GM23338 (cell line): ENCODE measurements at regions not wholly inside any gene's neighbourhood (a gene's known extent, or its start where the extent isn't known, plus 50 kb on each side); places are given as distances from the start of the nearest gene placed in this dataset.

Source experiments
- ATAC-seq: fragments of 200-7000 bp; cut with Tn5 transposase; 3 replicates; pipeline ENCODE4 v1.9.1; 2020
- DNase-seq: peaks from one replicate; pipeline ENCODE4 v3.0.0-alpha.2; 2015; ENCODE audit warnings: low spot score
- H2AFZ ChIP-seq: fragments of 200-600 bp; sonication (generic); 2 replicates; pipeline ENCODE4 v1.8.0; 2016; ENCODE audit warnings: antibody characterized with exemption, mild to moderate bottlenecking, moderate library complexity
- H3F3A ChIP-seq: fragments of 200-600 bp; sonication (generic); replicated peaks from 2 replicates; pipeline ENCODE4 v1.8.0; 2017; ENCODE audit warnings: antibody characterized with exemption, mixed run types, low read depth
- H3K27ac ChIP-seq: fragments of 200-600 bp; sonication (generic); 2 replicates; pipeline ENCODE4 v1.6.1; 2016; ENCODE audit warnings: low read depth
- H3K27me3 ChIP-seq: fragments of 200-600 bp; sonication (generic); 2 replicates; pipeline ENCODE4 v1.8.0; 2016; ENCODE audit warnings: mild to moderate bottlenecking, mixed run types, moderate library complexity; ENCODE audit not compliant: insufficient read depth
- H3K36me3 ChIP-seq: fragments of 200-600 bp; sonication (generic); 2 replicates; pipeline ENCODE4 v1.8.0; 2016; ENCODE audit warnings: mild to moderate bottlenecking; ENCODE audit not compliant: insufficient read depth
- H3K4me1 ChIP-seq: fragments of 200-600 bp; sonication (generic); 2 replicates; pipeline ENCODE4 v1.8.0; 2016; ENCODE audit warnings: mild to moderate bottlenecking, moderate library complexity; ENCODE audit not compliant: insufficient read depth
- H3K4me2 ChIP-seq: fragments of 200-600 bp; sonication (generic); 2 replicates; pipeline ENCODE4 v1.7.1; 2017; ENCODE audit warnings: mixed run types
- H3K4me3 ChIP-seq: fragments of 200-600 bp; sonication (generic); 2 replicates; pipeline ENCODE4 v1.6.1; 2016; ENCODE audit warnings: mixed run types
- H3K79me2 ChIP-seq: fragments of 200-600 bp; sonication (generic); replicated peaks from 2 replicates; pipeline ENCODE4 v1.8.0; 2017; ENCODE audit warnings: mild to moderate bottlenecking; ENCODE audit not compliant: insufficient read depth
- H3K9me2 ChIP-seq: fragments of 200-600 bp; sonication (generic); 2 replicates; pipeline ENCODE4 v1.8.0; 2017; ENCODE audit not compliant: insufficient read depth
- H4K20me1 ChIP-seq: fragments of 200-600 bp; sonication (generic); replicated peaks from 2 replicates; pipeline ENCODE4 v1.8.0; 2017; ENCODE audit warnings: mild to moderate bottlenecking; ENCODE audit not compliant: insufficient read depth
- H3K27ac Mint-ChIP-seq: 2 replicates; pipeline ENCODE4 v1.8.0; 2020; ENCODE audit warnings: inconsistent platforms, mild to moderate bottlenecking, moderate library complexity, mixed read lengths
- H3K27me3 Mint-ChIP-seq: 3 replicates; pipeline ENCODE4 v1.8.0; 2022; ENCODE audit warnings: low read depth, mild to moderate bottlenecking, moderate library complexity, mixed read lengths, inconsistent platforms; ENCODE audit not compliant: insufficient read depth, poor library complexity
- H3K36me3 Mint-ChIP-seq: 3 replicates; pipeline ENCODE4 v1.8.0; 2021; ENCODE audit warnings: low read depth, mild to moderate bottlenecking, inconsistent platforms, moderate library complexity, mixed read lengths
- H3K4me1 Mint-ChIP-seq: 3 replicates; pipeline ENCODE4 v1.8.0; 2020; ENCODE audit warnings: mild to moderate bottlenecking, inconsistent platforms, mixed read lengths
- H3K4me3 Mint-ChIP-seq: 3 replicates; pipeline ENCODE4 v1.8.0; 2021; ENCODE audit warnings: moderate library complexity, mild to moderate bottlenecking, inconsistent platforms, mixed read lengths
- H3K9me3 Mint-ChIP-seq: 3 replicates; pipeline ENCODE4 v1.8.0; 2020; ENCODE audit warnings: moderate library complexity, mild to moderate bottlenecking, inconsistent platforms, mixed read lengths
- CREB1 ChIP-seq: fragments of 250-450 bp; sonication (Bioruptor Pico); IDR thresholded peaks from 2 replicates; pipeline ENCODE4 v1.5.0; 2020; ENCODE audit warnings: low read depth, mild to moderate bottlenecking, moderate library complexity
- EZH2 ChIP-seq: fragments of 200-600 bp; sonication (generic); IDR thresholded peaks from one replicate; pipeline ENCODE4 v1.8.0; 2017; ENCODE audit warnings: antibody characterized with exemption, mild to moderate bottlenecking, low read depth; ENCODE audit not compliant: unreplicated experiment
- EZH2phosphoT487 ChIP-seq: fragments of 200-600 bp; sonication (generic); IDR thresholded peaks from one replicate; pipeline ENCODE4 v1.8.1; 2018; ENCODE audit warnings: antibody characterized with exemption; ENCODE audit not compliant: unreplicated experiment
- JUNB ChIP-seq: IDR thresholded peaks from one replicate; pipeline ENCODE4 v1.6.1; 2016; ENCODE audit warnings: antibody characterized with exemption; ENCODE audit not compliant: unreplicated experiment
- NANOG ChIP-seq: IDR thresholded peaks from 2 replicates; pipeline ENCODE4 v1.6.1; 2016; ENCODE audit warnings: antibody characterized with exemption, borderline replicate concordance
- POLR2AphosphoS5 ChIP-seq: IDR thresholded peaks from 2 replicates; pipeline ENCODE4 v1.6.1; 2016; ENCODE audit warnings: antibody characterized with exemption, low read depth
- STAT1 ChIP-seq: IDR thresholded peaks from one replicate; pipeline ENCODE4 v1.6.1; 2016; ENCODE audit warnings: antibody characterized with exemption; ENCODE audit not compliant: unreplicated experiment
- ZNF114 ChIP-seq: fragments of 250-450 bp; sonication (Bioruptor Pico); IDR thresholded peaks from 2 replicates; pipeline ENCODE4 v1.5.0; 2020; ENCODE audit warnings: mild to moderate bottlenecking, moderate library complexity
- ZNF331 ChIP-seq: fragments of 250-450 bp; sonication (Bioruptor Pico); IDR thresholded peaks from 2 replicates; pipeline ENCODE4 v1.5.0; 2020; ENCODE audit warnings: low read depth, mild to moderate bottlenecking, moderate library complexity
- TF ChIP-seq, protein P1 (sequence below): IDR thresholded peaks from one replicate; pipeline ENCODE4 v1.6.1; 2018; ENCODE audit warnings: antibody characterized with exemption; ENCODE audit not compliant: unreplicated experiment
- TF ChIP-seq, protein P2 (sequence below): IDR thresholded peaks from 2 replicates; pipeline ENCODE4 v1.6.1; 2016; ENCODE audit warnings: antibody characterized with exemption
- TF ChIP-seq, protein P3 (sequence below): fragments of 250-450 bp; sonication (Bioruptor Pico); IDR thresholded peaks from 2 replicates; pipeline ENCODE4 v1.5.0; 2020; ENCODE audit warnings: mild to moderate bottlenecking, moderate library complexity
- TF ChIP-seq, protein P4 (sequence below), 2 experiments: fragments of 200-600 bp in 1 of 2; sonication (generic) in 1 of 2; conservative IDR thresholded peaks; 2 replicates each; pipeline versions ENCODE4 v1.5.1 to v1.6.1; 2016 to 2017; ENCODE audit warnings: antibody characterized with exemption in 2 of 2, low read depth in 2 of 2, mild to moderate bottlenecking in 2 of 2, moderate library complexity in 1 of 2

DNA sequence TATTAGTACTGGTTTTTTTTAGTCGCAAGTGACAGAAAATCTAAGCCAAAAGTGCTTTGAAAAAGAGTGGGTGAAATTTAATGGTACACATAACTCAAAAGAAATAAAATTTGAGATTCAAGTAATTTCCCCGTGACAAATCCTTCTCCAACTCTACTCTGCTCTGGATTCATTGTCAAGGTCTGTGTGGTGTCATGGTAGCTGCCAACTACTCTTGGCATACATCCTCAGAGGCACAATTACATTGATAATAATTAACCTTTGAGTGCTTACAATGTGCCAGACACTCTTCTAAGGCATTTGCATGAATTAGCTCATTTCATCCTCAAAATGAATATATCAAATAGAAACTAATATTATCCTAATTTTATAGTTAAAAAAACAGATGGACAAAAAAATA is 1153.9 kb upstream of the NCAM2 start:
- no peaks in the 10 kb centered on the region for H3K4me1 Mint-ChIP-seq
- Histone ChIP-seq H3K9me2 (no peaks in the 10 kb centered on the region), H3F3A (no peaks in the 10 kb centered on the region), H3K4me3 (no peak overlapping the region), H3K27ac (no peak overlapping the region), H3K4me1 (no peaks in the 10 kb centered on the region), H2AFZ (no peak overlapping the region), H3K4me2 (no peak overlapping the region), H3K36me3 (no peaks in the 10 kb centered on the region), H3K79me2 (no peaks in the 10 kb centered on the region), H4K20me1 (no peaks in the 10 kb centered on the region), H3K27me3 (no peaks in the 10 kb centered on the region)
- H3K4me3 Mint-ChIP-seq: no peak overlapping the region
- no peak for TF ChIP-seq CREB1 (CRISPR knock-in tag)
- no peak for TF ChIP-seq ZNF114
- TF ChIP-seq NANOG: no peak
- TF ChIP-seq STAT1: no peak
- TF ChIP-seq, protein P1, sequence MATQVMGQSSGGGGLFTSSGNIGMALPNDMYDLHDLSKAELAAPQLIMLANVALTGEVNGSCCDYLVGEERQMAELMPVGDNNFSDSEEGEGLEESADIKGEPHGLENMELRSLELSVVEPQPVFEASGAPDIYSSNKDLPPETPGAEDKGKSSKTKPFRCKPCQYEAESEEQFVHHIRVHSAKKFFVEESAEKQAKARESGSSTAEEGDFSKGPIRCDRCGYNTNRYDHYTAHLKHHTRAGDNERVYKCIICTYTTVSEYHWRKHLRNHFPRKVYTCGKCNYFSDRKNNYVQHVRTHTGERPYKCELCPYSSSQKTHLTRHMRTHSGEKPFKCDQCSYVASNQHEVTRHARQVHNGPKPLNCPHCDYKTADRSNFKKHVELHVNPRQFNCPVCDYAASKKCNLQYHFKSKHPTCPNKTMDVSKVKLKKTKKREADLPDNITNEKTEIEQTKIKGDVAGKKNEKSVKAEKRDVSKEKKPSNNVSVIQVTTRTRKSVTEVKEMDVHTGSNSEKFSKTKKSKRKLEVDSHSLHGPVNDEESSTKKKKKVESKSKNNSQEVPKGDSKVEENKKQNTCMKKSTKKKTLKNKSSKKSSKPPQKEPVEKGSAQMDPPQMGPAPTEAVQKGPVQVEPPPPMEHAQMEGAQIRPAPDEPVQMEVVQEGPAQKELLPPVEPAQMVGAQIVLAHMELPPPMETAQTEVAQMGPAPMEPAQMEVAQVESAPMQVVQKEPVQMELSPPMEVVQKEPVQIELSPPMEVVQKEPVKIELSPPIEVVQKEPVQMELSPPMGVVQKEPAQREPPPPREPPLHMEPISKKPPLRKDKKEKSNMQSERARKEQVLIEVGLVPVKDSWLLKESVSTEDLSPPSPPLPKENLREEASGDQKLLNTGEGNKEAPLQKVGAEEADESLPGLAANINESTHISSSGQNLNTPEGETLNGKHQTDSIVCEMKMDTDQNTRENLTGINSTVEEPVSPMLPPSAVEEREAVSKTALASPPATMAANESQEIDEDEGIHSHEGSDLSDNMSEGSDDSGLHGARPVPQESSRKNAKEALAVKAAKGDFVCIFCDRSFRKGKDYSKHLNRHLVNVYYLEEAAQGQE: no peak
- TF ChIP-seq, protein P2, sequence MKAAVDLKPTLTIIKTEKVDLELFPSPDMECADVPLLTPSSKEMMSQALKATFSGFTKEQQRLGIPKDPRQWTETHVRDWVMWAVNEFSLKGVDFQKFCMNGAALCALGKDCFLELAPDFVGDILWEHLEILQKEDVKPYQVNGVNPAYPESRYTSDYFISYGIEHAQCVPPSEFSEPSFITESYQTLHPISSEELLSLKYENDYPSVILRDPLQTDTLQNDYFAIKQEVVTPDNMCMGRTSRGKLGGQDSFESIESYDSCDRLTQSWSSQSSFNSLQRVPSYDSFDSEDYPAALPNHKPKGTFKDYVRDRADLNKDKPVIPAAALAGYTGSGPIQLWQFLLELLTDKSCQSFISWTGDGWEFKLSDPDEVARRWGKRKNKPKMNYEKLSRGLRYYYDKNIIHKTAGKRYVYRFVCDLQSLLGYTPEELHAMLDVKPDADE: no peak
- TF ChIP-seq EZH2phosphoT487: no peak
- no peak for TF ChIP-seq ZNF331 (CRISPR knock-in tag)
- TF ChIP-seq, protein P3, sequence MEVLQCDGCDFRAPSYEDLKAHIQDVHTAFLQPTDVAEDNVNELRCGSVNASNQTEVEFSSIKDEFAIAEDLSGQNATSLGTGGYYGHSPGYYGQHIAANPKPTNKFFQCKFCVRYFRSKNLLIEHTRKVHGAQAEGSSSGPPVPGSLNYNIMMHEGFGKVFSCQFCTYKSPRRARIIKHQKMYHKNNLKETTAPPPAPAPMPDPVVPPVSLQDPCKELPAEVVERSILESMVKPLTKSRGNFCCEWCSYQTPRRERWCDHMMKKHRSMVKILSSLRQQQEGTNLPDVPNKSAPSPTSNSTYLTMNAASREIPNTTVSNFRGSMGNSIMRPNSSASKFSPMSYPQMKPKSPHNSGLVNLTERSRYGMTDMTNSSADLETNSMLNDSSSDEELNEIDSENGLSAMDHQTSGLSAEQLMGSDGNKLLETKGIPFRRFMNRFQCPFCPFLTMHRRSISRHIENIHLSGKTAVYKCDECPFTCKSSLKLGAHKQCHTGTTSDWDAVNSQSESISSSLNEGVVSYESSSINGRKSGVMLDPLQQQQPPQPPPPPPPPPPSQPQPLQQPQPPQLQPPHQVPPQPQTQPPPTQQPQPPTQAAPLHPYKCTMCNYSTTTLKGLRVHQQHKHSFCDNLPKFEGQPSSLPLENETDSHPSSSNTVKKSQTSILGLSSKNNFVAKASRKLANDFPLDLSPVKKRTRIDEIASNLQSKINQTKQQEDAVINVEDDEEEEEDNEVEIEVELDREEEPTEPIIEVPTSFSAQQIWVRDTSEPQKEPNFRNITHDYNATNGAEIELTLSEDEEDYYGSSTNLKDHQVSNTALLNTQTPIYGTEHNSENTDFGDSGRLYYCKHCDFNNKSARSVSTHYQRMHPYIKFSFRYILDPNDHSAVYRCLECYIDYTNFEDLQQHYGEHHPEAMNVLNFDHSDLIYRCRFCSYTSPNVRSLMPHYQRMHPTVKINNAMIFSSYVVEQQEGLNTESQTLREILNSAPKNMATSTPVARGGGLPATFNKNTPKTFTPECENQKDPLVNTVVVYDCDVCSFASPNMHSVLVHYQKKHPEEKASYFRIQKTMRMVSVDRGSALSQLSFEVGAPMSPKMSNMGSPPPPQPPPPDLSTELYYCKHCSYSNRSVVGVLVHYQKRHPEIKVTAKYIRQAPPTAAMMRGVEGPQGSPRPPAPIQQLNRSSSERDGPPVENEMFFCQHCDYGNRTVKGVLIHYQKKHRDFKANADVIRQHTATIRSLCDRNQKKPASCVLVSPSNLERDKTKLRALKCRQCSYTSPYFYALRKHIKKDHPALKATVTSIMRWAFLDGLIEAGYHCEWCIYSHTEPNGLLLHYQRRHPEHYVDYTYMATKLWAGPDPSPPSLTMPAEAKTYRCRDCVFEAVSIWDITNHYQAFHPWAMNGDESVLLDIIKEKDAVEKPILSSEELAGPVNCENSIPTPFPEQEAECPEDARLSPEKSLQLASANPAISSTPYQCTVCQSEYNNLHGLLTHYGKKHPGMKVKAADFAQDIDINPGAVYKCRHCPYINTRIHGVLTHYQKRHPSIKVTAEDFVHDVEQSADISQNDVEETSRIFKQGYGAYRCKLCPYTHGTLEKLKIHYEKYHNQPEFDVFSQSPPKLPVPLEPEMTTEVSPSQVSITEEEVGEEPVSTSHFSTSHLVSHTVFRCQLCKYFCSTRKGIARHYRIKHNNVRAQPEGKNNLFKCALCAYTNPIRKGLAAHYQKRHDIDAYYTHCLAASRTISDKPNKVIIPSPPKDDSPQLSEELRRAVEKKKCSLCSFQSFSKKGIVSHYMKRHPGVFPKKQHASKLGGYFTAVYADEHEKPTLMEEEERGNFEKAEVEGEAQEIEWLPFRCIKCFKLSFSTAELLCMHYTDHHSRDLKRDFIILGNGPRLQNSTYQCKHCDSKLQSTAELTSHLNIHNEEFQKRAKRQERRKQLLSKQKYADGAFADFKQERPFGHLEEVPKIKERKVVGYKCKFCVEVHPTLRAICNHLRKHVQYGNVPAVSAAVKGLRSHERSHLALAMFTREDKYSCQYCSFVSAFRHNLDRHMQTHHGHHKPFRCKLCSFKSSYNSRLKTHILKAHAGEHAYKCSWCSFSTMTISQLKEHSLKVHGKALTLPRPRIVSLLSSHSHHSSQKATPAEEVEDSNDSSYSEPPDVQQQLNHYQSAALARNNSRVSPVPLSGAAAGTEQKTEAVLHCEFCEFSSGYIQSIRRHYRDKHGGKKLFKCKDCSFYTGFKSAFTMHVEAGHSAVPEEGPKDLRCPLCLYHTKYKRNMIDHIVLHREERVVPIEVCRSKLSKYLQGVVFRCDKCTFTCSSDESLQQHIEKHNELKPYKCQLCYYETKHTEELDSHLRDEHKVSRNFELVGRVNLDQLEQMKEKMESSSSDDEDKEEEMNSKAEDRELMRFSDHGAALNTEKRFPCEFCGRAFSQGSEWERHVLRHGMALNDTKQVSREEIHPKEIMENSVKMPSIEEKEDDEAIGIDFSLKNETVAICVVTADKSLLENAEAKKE (CRISPR knock-in tag): no peak
- TF ChIP-seq, protein P4, sequence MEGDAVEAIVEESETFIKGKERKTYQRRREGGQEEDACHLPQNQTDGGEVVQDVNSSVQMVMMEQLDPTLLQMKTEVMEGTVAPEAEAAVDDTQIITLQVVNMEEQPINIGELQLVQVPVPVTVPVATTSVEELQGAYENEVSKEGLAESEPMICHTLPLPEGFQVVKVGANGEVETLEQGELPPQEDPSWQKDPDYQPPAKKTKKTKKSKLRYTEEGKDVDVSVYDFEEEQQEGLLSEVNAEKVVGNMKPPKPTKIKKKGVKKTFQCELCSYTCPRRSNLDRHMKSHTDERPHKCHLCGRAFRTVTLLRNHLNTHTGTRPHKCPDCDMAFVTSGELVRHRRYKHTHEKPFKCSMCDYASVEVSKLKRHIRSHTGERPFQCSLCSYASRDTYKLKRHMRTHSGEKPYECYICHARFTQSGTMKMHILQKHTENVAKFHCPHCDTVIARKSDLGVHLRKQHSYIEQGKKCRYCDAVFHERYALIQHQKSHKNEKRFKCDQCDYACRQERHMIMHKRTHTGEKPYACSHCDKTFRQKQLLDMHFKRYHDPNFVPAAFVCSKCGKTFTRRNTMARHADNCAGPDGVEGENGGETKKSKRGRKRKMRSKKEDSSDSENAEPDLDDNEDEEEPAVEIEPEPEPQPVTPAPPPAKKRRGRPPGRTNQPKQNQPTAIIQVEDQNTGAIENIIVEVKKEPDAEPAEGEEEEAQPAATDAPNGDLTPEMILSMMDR (conservative IDR thresholded peaks at IDR 0.05; ENCODE audit: low read depth in 2 of 2): no peak
- TF ChIP-seq POLR2AphosphoS5: no peak
- no peak for TF ChIP-seq EZH2
- no peak for TF ChIP-seq JUNB
- DNase-seq (no peak), ATAC-seq (no peak)
- no peaks in the 10 kb centered on the region for H3K27me3 Mint-ChIP-seq
- no peaks in the 10 kb centered on the region for H3K9me3 Mint-ChIP-seq
- H3K36me3 Mint-ChIP-seq: no peaks in the 10 kb centered on the region
- no peak overlapping the region for H3K27ac Mint-ChIP-seq
